ENCODE measurements at regions not wholly inside any gene's neighbourhood (a gene's known extent, or its start where the extent isn't known, plus 50 kb on each side); places are given as distances from the start of the nearest gene placed in this dataset.

GRCh38 chr12:67370979-67371378 is 101.8 kb downstream of the CAND1 start:
- no peak for DNase-seq (ENCODE audit: low read depth in 2 of 2, low spot score in 1 of 2)

- DNase-seq (ENCODE audit: low read depth in 2 of 2, low spot score in 1 of 2): no peak
Measured at GRCh38 chr12:67377021-67377420, 107.9 kb downstream of the CAND1 start.

- no peak for DNase-seq (ENCODE audit: low read depth in 2 of 2, low spot score in 1 of 2)
Measured at GRCh38 chr12:67377541-67377940, 108.4 kb downstream of the CAND1 start.

- no peak for DNase-seq (ENCODE audit: low read depth in 2 of 2, low spot score in 1 of 2)
Measured at GRCh38 chr12:67382241-67382871, 113.2 kb downstream of the CAND1 start.

GRCh38 chr12:67386869-67387565 is 117.9 kb downstream of the CAND1 start:
- no peak for DNase-seq (ENCODE audit: low read depth in 2 of 2, low spot score in 1 of 2)

- DNase-seq (ENCODE audit: low read depth in 2 of 2, low spot score in 1 of 2): no peak
Measured at GRCh38 chr12:67388331-67389138, 119.4 kb downstream of the CAND1 start.

GRCh38 chr12:67390273-67390672 is 121.1 kb downstream of the CAND1 start:
- no peak for DNase-seq (ENCODE audit: low read depth in 2 of 2, low spot score in 1 of 2)

- DNase-seq (ENCODE audit: low read depth in 2 of 2, low spot score in 1 of 2): no peak
Measured at GRCh38 chr12:67391034-67391433, 121.9 kb downstream of the CAND1 start.

- DNase-seq (ENCODE audit: low read depth in 2 of 2, low spot score in 1 of 2): no peak
Measured at GRCh38 chr12:67391656-67392055, 122.5 kb downstream of the CAND1 start.

- DNase-seq (ENCODE audit: low read depth in 2 of 2, low spot score in 1 of 2): no peak
Measured at GRCh38 chr12:67394550-67394949, 125.4 kb downstream of the CAND1 start.

GRCh38 chr12:67400742-67401141 is 131.6 kb downstream of the CAND1 start:
- DNase-seq (ENCODE audit: low read depth in 2 of 2, low spot score in 1 of 2): no peak

- no peak for DNase-seq (ENCODE audit: low read depth in 2 of 2, low spot score in 1 of 2)
Measured at GRCh38 chr12:67410246-67410645, 141.1 kb downstream of the CAND1 start.

- no peak for DNase-seq (ENCODE audit: low read depth in 2 of 2, low spot score in 1 of 2)
Measured at GRCh38 chr12:67410667-67411067, 141.5 kb downstream of the CAND1 start.

- DNase-seq (ENCODE audit: low read depth in 2 of 2, low spot score in 1 of 2): no peak
Measured at GRCh38 chr12:67411562-67411961, 142.4 kb downstream of the CAND1 start.

- no peak for DNase-seq (ENCODE audit: low read depth in 2 of 2, low spot score in 1 of 2)
Measured at GRCh38 chr12:67413577-67413976, 144.4 kb downstream of the CAND1 start.

- no peak for DNase-seq (ENCODE audit: low read depth in 2 of 2, low spot score in 1 of 2)
Measured at GRCh38 chr12:67414011-67414715, 145.0 kb downstream of the CAND1 start.

GRCh38 chr12:67415473-67415872 is 146.3 kb downstream of the CAND1 start:
- no peak for DNase-seq (ENCODE audit: low read depth in 2 of 2, low spot score in 1 of 2)

- no peak for DNase-seq (ENCODE audit: low read depth in 2 of 2, low spot score in 1 of 2)
Measured at GRCh38 chr12:67419810-67420209, 150.7 kb downstream of the CAND1 start.

- DNase-seq (ENCODE audit: low read depth in 2 of 2, low spot score in 1 of 2): no peak
Measured at GRCh38 chr12:67420506-67420905, 151.3 kb downstream of the CAND1 start.

- no peak for DNase-seq (ENCODE audit: low read depth in 2 of 2, low spot score in 1 of 2)
Measured at GRCh38 chr12:67422081-67422480, 152.9 kb downstream of the CAND1 start.

GRCh38 chr12:67424784-67425183 is 155.6 kb downstream of the CAND1 start:
- DNase-seq (ENCODE audit: low read depth in 2 of 2, low spot score in 1 of 2): no peak

GRCh38 chr12:67425394-67425793 is 156.2 kb downstream of the CAND1 start:
- no peak for DNase-seq (ENCODE audit: low read depth in 2 of 2, low spot score in 1 of 2)
